ENCODE measurements at regions not wholly inside any gene's neighbourhood (a gene's known extent, or its start where the extent isn't known, plus 50 kb on each side); places are given as distances from the start of the nearest gene placed in this dataset.

- no peak overlapping the region for H3K27ac ChIP-seq (ENCODE audit: low read length)
- H3K4me3 ChIP-seq (ENCODE audit: low read length), result no peak overlapping the region
- H3K4me1 ChIP-seq (ENCODE audit: control insufficient read depth, insufficient read depth, low read length), result no peaks in the 10 kb centered on the region
- no peaks in the 10 kb centered on the region for H3K9me3 ChIP-seq (ENCODE audit: control insufficient read depth, insufficient read depth, low read length)
- no peaks in the 10 kb centered on the region for H3K27me3 ChIP-seq (ENCODE audit: control insufficient read depth, insufficient read depth, low read length)
- no CpG with 5 or more reads among the region's 2 CpGs for WGBS (ENCODE audit: insufficient coverage, insufficient read length)
- DNase-seq (ENCODE audit: low read depth, low spot score), result no peak
- H3K36me3 ChIP-seq (ENCODE audit: control insufficient read depth, insufficient read depth, low read length), result no peaks in the 10 kb centered on the region
These were observed 2094.5 kb upstream of the CELF4 start for GRCh38 chr18:39660141-39660540.

DNA sequence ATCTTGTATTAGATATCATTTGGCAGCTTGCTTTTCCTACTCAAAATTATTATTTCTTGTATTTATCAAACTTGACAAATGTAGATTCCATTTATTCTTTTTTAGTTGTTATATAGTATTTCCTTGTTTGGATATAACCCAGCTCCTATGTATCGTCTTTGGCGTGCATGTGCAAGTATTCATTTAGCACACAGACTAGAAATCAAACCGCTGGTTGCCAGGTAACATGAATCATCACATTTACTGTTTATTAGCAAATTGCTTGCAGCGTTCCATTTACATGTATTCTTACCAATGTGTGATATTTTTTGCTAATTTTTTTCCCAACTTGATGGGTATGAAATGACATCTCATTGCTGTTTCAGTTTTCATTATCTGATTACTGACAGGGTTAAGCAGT, 2089.7 kb upstream of the CELF4 start:
- Histone ChIP-seq H3K27ac (ENCODE audit: low read length) (no peak overlapping the region), H3K27me3 (ENCODE audit: control insufficient read depth, insufficient read depth, low read length) (no peaks in the 10 kb centered on the region), H3K36me3 (ENCODE audit: control insufficient read depth, insufficient read depth, low read length) (no peaks in the 10 kb centered on the region), H3K9me3 (ENCODE audit: control insufficient read depth, insufficient read depth, low read length) (no peaks in the 10 kb centered on the region), H3K4me1 (ENCODE audit: control insufficient read depth, insufficient read depth, low read length) (no peaks in the 10 kb centered on the region), H3K4me3 (ENCODE audit: low read length) (no peak overlapping the region)
- no CpG with 5 or more reads among the region's 4 CpGs for WGBS (ENCODE audit: insufficient coverage, insufficient read length)
- DNase-seq (ENCODE audit: low read depth, low spot score), result no peak

- H3K4me3 ChIP-seq (ENCODE audit: low read length), result no peak overlapping the region
- no peaks in the 10 kb centered on the region for H3K27me3 ChIP-seq (ENCODE audit: control insufficient read depth, insufficient read depth, low read length)
- H3K4me1 ChIP-seq (ENCODE audit: control insufficient read depth, insufficient read depth, low read length), result no peaks in the 10 kb centered on the region; the same call in 1 of the 2 replicates
- H3K9me3 ChIP-seq (ENCODE audit: control insufficient read depth, insufficient read depth, low read length), result no peaks in the 10 kb centered on the region
- H3K36me3 ChIP-seq (ENCODE audit: control insufficient read depth, insufficient read depth, low read length), result no peaks in the 10 kb centered on the region
- DNase-seq (ENCODE audit: low read depth, low spot score), result no peak
- no CpG with 5 or more reads among the region's 2 CpGs for WGBS (ENCODE audit: insufficient coverage, insufficient read length)
- no peak overlapping the region for H3K27ac ChIP-seq (ENCODE audit: low read length)
These were observed 2087.6 kb upstream of the CELF4 start for GRCh38 chr18:39653221-39653620.

- H3K27ac ChIP-seq (ENCODE audit: low read length), result no peak overlapping the region
- WGBS (ENCODE audit: insufficient coverage, insufficient read length), result 100% methylated on average over 1 of the region's 1 CpG
- no peaks in the 10 kb centered on the region for H3K27me3 ChIP-seq (ENCODE audit: control insufficient read depth, insufficient read depth, low read length)
- no peak overlapping the region for H3K4me3 ChIP-seq (ENCODE audit: low read length)
- H3K9me3 ChIP-seq (ENCODE audit: control insufficient read depth, insufficient read depth, low read length), result no peaks in the 10 kb centered on the region
- H3K4me1 ChIP-seq (ENCODE audit: control insufficient read depth, insufficient read depth, low read length), result peaks cover 2% of the 10 kb centered on the region; the same call in 1 of the 2 replicates
- no peaks in the 10 kb centered on the region for H3K36me3 ChIP-seq (ENCODE audit: control insufficient read depth, insufficient read depth, low read length)
- DNase-seq (ENCODE audit: low read depth, low spot score), result no peak
These were observed 2083.0 kb upstream of the CELF4 start for GRCh38 chr18:39648616-39649015.

DNA sequence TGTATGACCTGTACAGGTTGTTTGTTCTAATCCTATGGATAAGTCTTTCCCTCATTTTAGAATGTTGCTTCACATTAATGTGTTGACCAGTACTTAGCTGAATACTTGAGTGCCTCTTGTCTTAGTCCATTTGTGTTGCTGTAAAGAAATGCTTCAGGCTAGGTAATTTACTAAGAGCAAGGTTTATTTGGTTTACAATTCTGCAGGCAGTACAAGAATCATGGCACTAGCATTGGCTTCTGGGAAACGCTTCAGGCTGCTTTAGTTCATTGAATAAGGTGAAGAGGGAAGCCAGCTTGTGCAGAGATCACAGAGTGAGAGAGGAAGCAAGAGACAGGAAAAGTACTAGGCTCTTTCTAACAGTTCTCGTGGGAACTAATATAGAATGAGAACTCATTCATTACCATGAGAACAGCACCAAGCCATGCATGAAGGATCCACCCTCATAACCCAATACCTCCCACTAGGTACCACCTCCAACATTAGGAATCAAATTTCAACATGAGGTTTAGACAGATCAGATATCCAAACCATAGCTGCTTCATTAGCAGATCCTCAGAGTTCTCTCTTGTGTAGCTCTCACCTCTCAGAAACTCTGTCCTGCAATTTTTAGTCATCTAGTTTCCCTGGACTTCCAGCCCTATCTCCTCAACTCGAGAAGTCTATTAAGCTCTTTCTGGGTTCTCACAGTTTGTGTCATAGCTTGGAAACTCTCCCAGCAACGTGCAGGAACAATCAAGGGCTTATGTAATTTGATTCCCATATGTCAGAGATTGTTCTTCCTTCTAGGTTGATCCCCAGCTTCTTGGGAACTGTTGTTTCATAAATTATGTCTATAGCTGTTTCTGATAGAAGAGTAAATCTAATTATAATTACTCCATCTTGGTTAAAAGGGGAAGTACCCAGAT, 2082.3 kb upstream of the CELF4 start:
- no CpG with 5 or more reads among the region's 4 CpGs for WGBS (ENCODE audit: insufficient coverage, insufficient read length)
- H3K9me3 ChIP-seq (ENCODE audit: control insufficient read depth, insufficient read depth, low read length), result no peaks in the 10 kb centered on the region
- peaks cover 2% of the 10 kb centered on the region; the same call in 1 of the 2 replicates for H3K4me1 ChIP-seq (ENCODE audit: control insufficient read depth, insufficient read depth, low read length)
- H3K27me3 ChIP-seq (ENCODE audit: control insufficient read depth, insufficient read depth, low read length), result no peaks in the 10 kb centered on the region
- H3K36me3 ChIP-seq (ENCODE audit: control insufficient read depth, insufficient read depth, low read length), result no peaks in the 10 kb centered on the region
- no peak overlapping the region for H3K4me3 ChIP-seq (ENCODE audit: low read length)
- H3K27ac ChIP-seq (ENCODE audit: low read length), result no peak overlapping the region
- no peak for DNase-seq (ENCODE audit: low read depth, low spot score)

- Histone ChIP-seq H3K36me3 (ENCODE audit: control insufficient read depth, insufficient read depth, low read length) (no peaks in the 10 kb centered on the region), H3K4me3 (ENCODE audit: low read length) (no peak overlapping the region), H3K9me3 (ENCODE audit: control insufficient read depth, insufficient read depth, low read length) (no peaks in the 10 kb centered on the region), H3K27ac (ENCODE audit: low read length) (no peak overlapping the region), H3K27me3 (ENCODE audit: control insufficient read depth, insufficient read depth, low read length) (no peaks in the 10 kb centered on the region), H3K4me1 (ENCODE audit: control insufficient read depth, insufficient read depth, low read length) (no peaks in the 10 kb centered on the region)
- WGBS (ENCODE audit: insufficient coverage, insufficient read length), result no CpG with 5 or more reads among the region's 1 CpG
- DNase-seq (ENCODE audit: low read depth, low spot score), result no peak
These were observed 2072.6 kb upstream of the CELF4 start for GRCh38 chr18:39638224-39638623.

- no peak for DNase-seq (ENCODE audit: low read depth, low spot score)
- Histone ChIP-seq H3K4me3 (ENCODE audit: low read length) (no peak overlapping the region), H3K36me3 (ENCODE audit: control insufficient read depth, insufficient read depth, low read length) (no peaks in the 10 kb centered on the region), H3K27ac (ENCODE audit: low read length) (no peak overlapping the region), H3K9me3 (ENCODE audit: control insufficient read depth, insufficient read depth, low read length) (no peaks in the 10 kb centered on the region), H3K4me1 (ENCODE audit: control insufficient read depth, insufficient read depth, low read length) (no peaks in the 10 kb centered on the region), H3K27me3 (ENCODE audit: control insufficient read depth, insufficient read depth, low read length) (no peaks in the 10 kb centered on the region)
- WGBS (ENCODE audit: insufficient coverage, insufficient read length), result no CpG with 5 or more reads among the region's 1 CpG
These were observed 2071.3 kb upstream of the CELF4 start for GRCh38 chr18:39636931-39637330.

- no peaks in the 10 kb centered on the region for H3K4me1 ChIP-seq (ENCODE audit: control insufficient read depth, insufficient read depth, low read length)
- no peaks in the 10 kb centered on the region for H3K36me3 ChIP-seq (ENCODE audit: control insufficient read depth, insufficient read depth, low read length)
- H3K4me3 ChIP-seq (ENCODE audit: low read length), result no peak overlapping the region
- no peak for DNase-seq (ENCODE audit: low read depth, low spot score)
- H3K27ac ChIP-seq (ENCODE audit: low read length), result no peak overlapping the region
- no peaks in the 10 kb centered on the region for H3K9me3 ChIP-seq (ENCODE audit: control insufficient read depth, insufficient read depth, low read length)
- H3K27me3 ChIP-seq (ENCODE audit: control insufficient read depth, insufficient read depth, low read length), result no peaks in the 10 kb centered on the region
These were observed 2070.4 kb upstream of the CELF4 start for GRCh38 chr18:39635966-39636365.

GRCh38 chr18:39635192-39635591, 2069.6 kb upstream of the CELF4 start:
- no peak overlapping the region for H3K4me3 ChIP-seq (ENCODE audit: low read length)
- no peaks in the 10 kb centered on the region for H3K9me3 ChIP-seq (ENCODE audit: control insufficient read depth, insufficient read depth, low read length)
- no peak overlapping the region for H3K27ac ChIP-seq (ENCODE audit: low read length)
- no peak for DNase-seq (ENCODE audit: low read depth, low spot score)
- no peaks in the 10 kb centered on the region for H3K36me3 ChIP-seq (ENCODE audit: control insufficient read depth, insufficient read depth, low read length)
- H3K4me1 ChIP-seq (ENCODE audit: control insufficient read depth, insufficient read depth, low read length), result no peaks in the 10 kb centered on the region
- H3K27me3 ChIP-seq (ENCODE audit: control insufficient read depth, insufficient read depth, low read length), result no peaks in the 10 kb centered on the region

- H3K36me3 ChIP-seq (ENCODE audit: control insufficient read depth, insufficient read depth, low read length), result no peaks in the 10 kb centered on the region
- no peak for DNase-seq (ENCODE audit: low read depth, low spot score)
- no CpG with 5 or more reads among the region's 5 CpGs for WGBS (ENCODE audit: insufficient coverage, insufficient read length)
These were observed 2062.3 kb upstream of the CELF4 start for GRCh38 chr18:39627936-39628335.

DNA sequence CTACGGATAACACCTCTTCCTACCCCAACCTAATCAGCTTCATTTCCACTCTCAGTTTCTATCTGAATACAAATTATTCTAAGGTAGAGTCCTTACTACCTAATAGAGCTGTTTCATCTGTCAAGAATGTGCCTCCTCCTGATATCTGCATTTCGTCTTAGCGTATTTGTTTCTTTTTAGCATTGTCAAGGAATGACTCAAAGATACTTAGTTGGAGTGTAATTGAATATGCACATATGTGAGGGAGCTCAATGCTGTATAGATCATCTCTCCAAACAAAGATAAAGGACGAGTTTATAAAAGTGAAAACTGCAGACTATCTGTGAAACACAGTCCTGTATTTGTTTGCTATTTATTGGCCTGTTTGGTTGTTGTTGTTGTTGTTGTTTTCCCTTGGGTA, 2059.4 kb upstream of the CELF4 start:
- WGBS (ENCODE audit: insufficient coverage, insufficient read length), result no CpG with 5 or more reads among the region's 4 CpGs
- H3K27ac ChIP-seq (ENCODE audit: low read length), result no peak overlapping the region
- no peak overlapping the region for H3K4me3 ChIP-seq (ENCODE audit: low read length)
- H3K9me3 ChIP-seq (ENCODE audit: control insufficient read depth, insufficient read depth, low read length), result no peaks in the 10 kb centered on the region
- H3K4me1 ChIP-seq (ENCODE audit: control insufficient read depth, insufficient read depth, low read length), result no peaks in the 10 kb centered on the region
- no peaks in the 10 kb centered on the region for H3K27me3 ChIP-seq (ENCODE audit: control insufficient read depth, insufficient read depth, low read length)
- DNase-seq (ENCODE audit: low read depth, low spot score), result no peak
- no peaks in the 10 kb centered on the region for H3K36me3 ChIP-seq (ENCODE audit: control insufficient read depth, insufficient read depth, low read length)

More at GRCh38 chr18:39627936-39628335, 2062.3 kb upstream of the CELF4 start:
- no peaks in the 10 kb centered on the region for H3K9me3 ChIP-seq (ENCODE audit: control insufficient read depth, insufficient read depth, low read length)
- H3K4me1 ChIP-seq (ENCODE audit: control insufficient read depth, insufficient read depth, low read length), result no peaks in the 10 kb centered on the region
- H3K27ac ChIP-seq (ENCODE audit: low read length), result no peak overlapping the region
- H3K27me3 ChIP-seq (ENCODE audit: control insufficient read depth, insufficient read depth, low read length), result no peaks in the 10 kb centered on the region
- H3K4me3 ChIP-seq (ENCODE audit: low read length), result no peak overlapping the region
